OCI-LY1 (cell line): ENCODE measurements at regions not wholly inside any gene's neighbourhood (a gene's known extent, or its start where the extent isn't known, plus 50 kb on each side); places are given as distances from the start of the nearest gene placed in this dataset.

Source experiments
- H2AFZ ChIP-seq: fragments of 200-600 bp; sonication (generic), shearing (Covaris generic); 2 replicates; pipeline ENCODE4 v1.6.0; 2014; ENCODE audit warnings: antibody characterized with exemption, mild to moderate bottlenecking, low read length
- H3F3A ChIP-seq: fragments of 200-600 bp; sonication (generic), shearing (Covaris generic); 2 replicates; pipeline ENCODE4 v1.6.0; 2014; ENCODE audit warnings: mild to moderate bottlenecking, antibody characterized with exemption, low read length, moderate library complexity; ENCODE audit not compliant: insufficient read depth
- H3K27ac ChIP-seq: fragments of 200-600 bp; sonication (generic); 2 replicates; pipeline ENCODE4 v1.5.1; 2014; ENCODE audit warnings: low read length, mixed run types, mild to moderate bottlenecking, low read depth; ENCODE audit not compliant: poor library complexity, severe bottlenecking
- H3K27me3 ChIP-seq: fragments of 200-600 bp; sonication (generic); 2 replicates; pipeline ENCODE4 v1.6.0; 2014; ENCODE audit warnings: antibody characterized with exemption, mild to moderate bottlenecking, low read length, moderate library complexity; ENCODE audit not compliant: insufficient read depth
- H3K36me3 ChIP-seq: fragments of 200-600 bp; sonication (generic); 2 replicates; pipeline ENCODE4 v1.6.1; 2014; ENCODE audit warnings: mild to moderate bottlenecking, antibody characterized with exemption, low read length, moderate library complexity, mixed read lengths; ENCODE audit not compliant: insufficient read depth
- H3K4me1 ChIP-seq: fragments of 200-600 bp; sonication (generic); 2 replicates; pipeline ENCODE4 v1.5.1; 2014; ENCODE audit warnings: mild to moderate bottlenecking, low read length, moderate library complexity; ENCODE audit not compliant: insufficient read depth, severe bottlenecking
- H3K4me2 ChIP-seq: fragments of 200-600 bp; sonication (generic), shearing (Covaris generic); 2 replicates; pipeline ENCODE4 v1.6.1; 2014; ENCODE audit warnings: low read length
- H3K4me3 ChIP-seq: fragments of 200-600 bp; sonication (generic); 2 replicates; pipeline ENCODE4 v1.5.1; 2014; ENCODE audit warnings: low read length, low read depth, mild to moderate bottlenecking, mixed read lengths; ENCODE audit not compliant: poor library complexity, severe bottlenecking
- H3K79me2 ChIP-seq: fragments of 200-600 bp; shearing (Covaris generic); 2 replicates; pipeline ENCODE4 v1.6.1; 2016; ENCODE audit warnings: mixed run types, low read length, mixed read lengths; ENCODE audit not compliant: insufficient read depth
- H3K9ac ChIP-seq: fragments of 200-600 bp; sonication (generic), shearing (Covaris generic); 2 replicates; pipeline ENCODE4 v1.6.1; 2014; ENCODE audit warnings: mild to moderate bottlenecking, low read length, mixed read lengths
- H3K9me2 ChIP-seq: fragments of 200-600 bp; sonication (generic), shearing (Covaris generic); 2 replicates; pipeline ENCODE4 v1.6.1; 2014; ENCODE audit warnings: low read depth, mild to moderate bottlenecking, low read length, mixed read lengths
- H3K9me3 ChIP-seq: fragments of 200-600 bp; shearing (Covaris generic); 2 replicates; pipeline ENCODE4 v1.6.1; 2014; ENCODE audit warnings: low read length, mixed read lengths
- H4K20me1 ChIP-seq: fragments of 200-600 bp; sonication (generic), shearing (Covaris generic); 2 replicates; pipeline ENCODE4 v1.6.0; 2016; ENCODE audit warnings: mild to moderate bottlenecking, low read length; ENCODE audit not compliant: insufficient read depth
- CTCF ChIP-seq: fragments of 200-600 bp; sonication (generic), shearing (Covaris generic); IDR thresholded peaks from 2 replicates; pipeline ENCODE4 v1.5.1; 2017; ENCODE audit warnings: mild to moderate bottlenecking, antibody characterized with exemption, low read length, moderate library complexity, mixed read lengths
- EZH2 ChIP-seq: fragments of 200-600 bp; sonication (generic), shearing (Covaris generic); IDR thresholded peaks from 2 replicates; pipeline ENCODE4 v1.8.0; 2017; ENCODE audit warnings: borderline replicate concordance, mixed run types, mild to moderate bottlenecking, antibody characterized with exemption, low read length, moderate library complexity, mixed read lengths

GRCh38 chr17:77772461-77772897, 186.0 kb upstream of the TNRC6C start:
- H3K4me1 ChIP-seq = no peaks in the 10 kb centered on the region
- no peaks in the 10 kb centered on the region for H4K20me1 ChIP-seq
- no peak overlapping the region for H3K4me3 ChIP-seq
- no peak overlapping the region for H3K27ac ChIP-seq
- H3K9ac ChIP-seq = no peak overlapping the region
- no peaks in the 10 kb centered on the region for H3K9me2 ChIP-seq
- H3K4me2 ChIP-seq = no peak overlapping the region
- no peaks in the 10 kb centered on the region for H3K9me3 ChIP-seq
- peaks cover 10% of the 10 kb centered on the region; the same call in 1 of the 2 replicates for H3K27me3 ChIP-seq
- no peaks in the 10 kb centered on the region for H3F3A ChIP-seq
- no peak overlapping the region for H2AFZ ChIP-seq
- no peak for TF ChIP-seq EZH2
- peak; percentile 75 for TF ChIP-seq CTCF
- H3K79me2 ChIP-seq = no peaks in the 10 kb centered on the region
- H3K36me3 ChIP-seq = no peaks in the 10 kb centered on the region

- Histone ChIP-seq H3K27ac (no peak overlapping the region), H3K9ac (no peak overlapping the region), H3K4me1 (no peaks in the 10 kb centered on the region), H2AFZ (no peak overlapping the region), H3K36me3 (no peaks in the 10 kb centered on the region), H3F3A (no peaks in the 10 kb centered on the region), H3K27me3 (peaks cover 10% of the 10 kb centered on the region; the same call in 1 of the 2 replicates), H3K4me2 (no peak overlapping the region), H3K9me2 (no peaks in the 10 kb centered on the region), H3K9me3 (no peaks in the 10 kb centered on the region), H3K4me3 (no peak overlapping the region), H3K79me2 (no peaks in the 10 kb centered on the region), H4K20me1 (no peaks in the 10 kb centered on the region)
- TF ChIP-seq CTCF = no peak
Observed at GRCh38 chr17:77772899-77773358, 185.6 kb upstream of the TNRC6C start.

- H3K4me1 ChIP-seq = no peaks in the 10 kb centered on the region
- TF ChIP-seq EZH2 = no peak
- no peak for TF ChIP-seq CTCF
Observed at GRCh38 chr17:77774182-77774581, 184.3 kb upstream of the TNRC6C start.

More at GRCh38 chr17:77774182-77774581, 184.3 kb upstream of the TNRC6C start:
- Histone ChIP-seq H3K9me3 (no peaks in the 10 kb centered on the region), H3K4me2 (no peak overlapping the region), H4K20me1 (no peaks in the 10 kb centered on the region), H3K36me3 (no peaks in the 10 kb centered on the region), H2AFZ (no peak overlapping the region), H3K9ac (no peak overlapping the region), H3K27ac (no peak overlapping the region), H3K79me2 (no peaks in the 10 kb centered on the region), H3F3A (no peaks in the 10 kb centered on the region), H3K4me3 (no peak overlapping the region), H3K9me2 (no peaks in the 10 kb centered on the region), H3K27me3 (peaks cover 6% of the 10 kb centered on the region; the same call in 1 of the 2 replicates)
